GM19043 (cell line): ENCODE measurements at regions not wholly inside any gene's neighbourhood (a gene's known extent, or its start where the extent isn't known, plus 50 kb on each side); places are given as distances from the start of the nearest gene placed in this dataset.

Source experiments
- ATAC-seq: cut with Tn5 transposase; IDR thresholded peaks from one replicate; pipeline ENCODE4 v1.9.1; 2021; ENCODE audit warnings: low read depth; ENCODE audit not compliant: unreplicated experiment

- no peak for ATAC-seq
Measured at GRCh38 chr6:6518631-6519427, 69.7 kb upstream of the LY86 start.

- no peak for ATAC-seq
Measured at GRCh38 chr6:6521961-6522482, 66.5 kb upstream of the LY86 start.

- no peak for ATAC-seq
Measured at GRCh38 chr6:6522709-6523108, 65.8 kb upstream of the LY86 start.

GRCh38 chr6:6524951-6525350 lies 63.6 kb upstream of the LY86 start:
- ATAC-seq, result no peak

- no peak for ATAC-seq
Measured at GRCh38 chr6:6525933-6526332, 62.6 kb upstream of the LY86 start.

- ATAC-seq, result no peak
Measured at GRCh38 chr6:6529275-6529674, 59.2 kb upstream of the LY86 start.

GRCh38 chr6:6533176-6533575 lies 55.3 kb upstream of the LY86 start:
- ATAC-seq, result no peak

GRCh38 chr6:6534399-6534798 lies 54.1 kb upstream of the LY86 start:
- no peak for ATAC-seq

- no peak for ATAC-seq
Measured at GRCh38 chr6:6537488-6538260, 50.8 kb upstream of the LY86 start.

GRCh38 chr6:6538261-6538660 lies 50.3 kb upstream of the LY86 start:
- ATAC-seq, result no peak
